ENCODE measurements at regions not wholly inside any gene's neighbourhood (a gene's known extent, or its start where the extent isn't known, plus 50 kb on each side); places are given as distances from the start of the nearest gene placed in this dataset.

- no peak overlapping the region for H3K4ac ChIP-seq (ENCODE audit: low read depth, low read length)
- H4K8ac ChIP-seq (replicated peaks; ENCODE audit: insufficient read length, low read depth, low read length) = no peak overlapping the region
- H4K20me1 ChIP-seq (ENCODE audit: control insufficient read depth, insufficient read depth, insufficient read length) = no peaks in the 10 kb centered on the region
- peak overlapping the region; percentile 26 to 92 (median 53); a peak in 4 of 7 replicates for H3K27ac Mint-ChIP-seq
- H3K4me1 ChIP-seq (ENCODE audit: insufficient read depth, low read length) = peaks cover 5% of the 10 kb centered on the region; the same call in 1 of the 2 replicates
- H3K27me3 ChIP-seq (ENCODE audit: insufficient read depth, low read length) = no peaks in the 10 kb centered on the region
- DNase-seq = peak; percentile 80
- no peak overlapping the region for H3K18ac ChIP-seq (ENCODE audit: insufficient read length, low read depth, low read length)
- no peak overlapping the region for H2BK120ac ChIP-seq (ENCODE audit: low read depth, low read length, poor library complexity, severe bottlenecking)
- H2AFZ ChIP-seq (ENCODE audit: low read length) = no peak overlapping the region
- TF ChIP-seq CTCF (conservative IDR thresholded peaks at IDR 0.05) = no peak
- H3K79me1 ChIP-seq (ENCODE audit: insufficient read depth, low read depth, low read length, poor library complexity, severe bottlenecking) = no peaks in the 10 kb centered on the region
- no peak overlapping the region for H2BK12ac ChIP-seq (ENCODE audit: insufficient read length, low read depth, low read length)
- H3K79me2 ChIP-seq (ENCODE audit: insufficient read depth, low read length) = no peaks in the 10 kb centered on the region
- H3K9ac ChIP-seq (ENCODE audit: extremely low read depth, insufficient read length, low read length) = no peak overlapping the region
- H2BK15ac ChIP-seq (ENCODE audit: low read depth, low read length) = no peak overlapping the region
- H2AK5ac ChIP-seq (ENCODE audit: insufficient read length, low read length) = no peak overlapping the region
- no peaks in the 10 kb centered on the region for H3K27me3 Mint-ChIP-seq (ENCODE audit: low read depth)
- H2BK5ac ChIP-seq (ENCODE audit: insufficient read length, low read length) = no peak overlapping the region
- no peak overlapping the region; a peak in 1 of 5 replicates for H3K4me3 Mint-ChIP-seq
- H3K56ac ChIP-seq (ENCODE audit: insufficient read length, low read depth, low read length) = no peak overlapping the region
- H3T11ph ChIP-seq (ENCODE audit: low read length) = no peak overlapping the region
- no peak overlapping the region for H3K4me2 ChIP-seq (ENCODE audit: insufficient read depth, insufficient read length, low read length)
- no peaks in the 10 kb centered on the region for H3K23me2 ChIP-seq (ENCODE audit: insufficient read length, low read depth, low read length, poor library complexity, severe bottlenecking)
- H3K27ac ChIP-seq (ENCODE audit: insufficient read length, low read depth, low read length) = no peak overlapping the region
- no peak overlapping the region for H3K23ac ChIP-seq (ENCODE audit: insufficient read length, low read depth, low read length)
- no peaks in the 10 kb centered on the region for H3K9me3 ChIP-seq (ENCODE audit: control insufficient read depth, low read depth, low read length)
- H4K91ac ChIP-seq (ENCODE audit: insufficient read length, low read depth, low read length) = no peak overlapping the region
- peaks cover 24 to 31% of the 10 kb centered on the region in 2 experiments for H3K9me3 Mint-ChIP-seq
- H3K4me1 Mint-ChIP-seq = peaks cover 41 to 45% of the 10 kb centered on the region in 2 experiments
- H3K36me3 Mint-ChIP-seq (ENCODE audit: insufficient read depth in 1 of 3, low read depth in 3 of 3) = peaks cover 24 to 34% (median 26%) of the 10 kb centered on the region in 3 experiments
- H2BK20ac ChIP-seq (ENCODE audit: low read depth, low read length, poor library complexity, severe bottlenecking) = no peak overlapping the region
- no peak overlapping the region for H3K14ac ChIP-seq (ENCODE audit: insufficient read depth, low read length)
- no peak overlapping the region for H4K5ac ChIP-seq (ENCODE audit: insufficient read length, low read depth, low read length)
Observed at GRCh38 chrX:17226736-17227135, 148.3 kb upstream of the NHS start.

All from H9 (cell line).